GM12875 (cell line): ENCODE measurements at regions not wholly inside any gene's neighbourhood (a gene's known extent, or its start where the extent isn't known, plus 50 kb on each side); places are given as distances from the start of the nearest gene placed in this dataset.

Source experiments
- H3K4me3 ChIP-seq: one replicate; pipeline ENCODE4 v1.5.1; 2011; ENCODE audit warnings: low read depth, low read length, control low read depth
- TF ChIP-seq, protein P1 (sequence below): IDR thresholded peaks from 2 replicates; pipeline ENCODE4 v1.5.1; 2011; ENCODE audit warnings: low read depth, mild to moderate bottlenecking, control low read depth, inconsistent platforms, low read length, moderate library complexity, borderline replicate concordance; ENCODE audit not compliant: insufficient read depth

GRCh38 chr4:137193564-137193963 lies 338.7 kb downstream of the PCDH18 start:
- H3K4me3 ChIP-seq, result no peak overlapping the region
- TF ChIP-seq, protein P1, sequence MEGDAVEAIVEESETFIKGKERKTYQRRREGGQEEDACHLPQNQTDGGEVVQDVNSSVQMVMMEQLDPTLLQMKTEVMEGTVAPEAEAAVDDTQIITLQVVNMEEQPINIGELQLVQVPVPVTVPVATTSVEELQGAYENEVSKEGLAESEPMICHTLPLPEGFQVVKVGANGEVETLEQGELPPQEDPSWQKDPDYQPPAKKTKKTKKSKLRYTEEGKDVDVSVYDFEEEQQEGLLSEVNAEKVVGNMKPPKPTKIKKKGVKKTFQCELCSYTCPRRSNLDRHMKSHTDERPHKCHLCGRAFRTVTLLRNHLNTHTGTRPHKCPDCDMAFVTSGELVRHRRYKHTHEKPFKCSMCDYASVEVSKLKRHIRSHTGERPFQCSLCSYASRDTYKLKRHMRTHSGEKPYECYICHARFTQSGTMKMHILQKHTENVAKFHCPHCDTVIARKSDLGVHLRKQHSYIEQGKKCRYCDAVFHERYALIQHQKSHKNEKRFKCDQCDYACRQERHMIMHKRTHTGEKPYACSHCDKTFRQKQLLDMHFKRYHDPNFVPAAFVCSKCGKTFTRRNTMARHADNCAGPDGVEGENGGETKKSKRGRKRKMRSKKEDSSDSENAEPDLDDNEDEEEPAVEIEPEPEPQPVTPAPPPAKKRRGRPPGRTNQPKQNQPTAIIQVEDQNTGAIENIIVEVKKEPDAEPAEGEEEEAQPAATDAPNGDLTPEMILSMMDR, result no peak

DNA sequence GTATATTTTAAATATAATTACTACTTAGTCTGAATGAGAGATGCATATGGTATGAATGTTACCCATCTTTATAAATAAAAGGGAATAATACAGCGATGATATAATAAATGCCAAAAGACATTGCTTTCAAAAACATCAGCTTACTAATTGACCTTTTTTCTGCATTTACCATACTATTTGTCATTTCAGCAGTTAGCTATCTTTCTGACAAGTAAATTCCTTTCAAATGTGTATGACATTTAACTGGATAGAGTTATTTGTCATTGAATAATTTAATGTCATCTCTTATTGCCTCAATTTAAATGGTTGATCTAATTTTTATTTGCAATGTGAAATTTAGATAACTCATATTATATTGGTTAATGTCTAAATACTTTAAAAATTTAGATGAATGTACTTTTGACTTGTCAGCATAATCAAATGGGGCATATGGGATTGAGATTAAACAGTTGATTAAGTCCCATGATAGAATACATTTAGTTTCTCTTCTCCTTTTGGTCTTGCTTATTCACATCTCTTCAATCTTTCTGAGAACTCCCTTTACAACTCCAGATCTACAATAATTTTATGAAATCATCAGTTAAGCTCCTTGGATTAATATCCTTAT lies 350.9 kb downstream of the PCDH18 start:
- TF ChIP-seq, protein P1, result no peak
- H3K4me3 ChIP-seq, result no peak overlapping the region

GRCh38 chr4:137180349-137180748 lies 351.9 kb downstream of the PCDH18 start:
- TF ChIP-seq, protein P1, result no peak
- no peak overlapping the region for H3K4me3 ChIP-seq

- TF ChIP-seq, protein P1, result no peak
Observed at GRCh38 chr4:137156807-137157206, 375.5 kb downstream of the PCDH18 start.

DNA sequence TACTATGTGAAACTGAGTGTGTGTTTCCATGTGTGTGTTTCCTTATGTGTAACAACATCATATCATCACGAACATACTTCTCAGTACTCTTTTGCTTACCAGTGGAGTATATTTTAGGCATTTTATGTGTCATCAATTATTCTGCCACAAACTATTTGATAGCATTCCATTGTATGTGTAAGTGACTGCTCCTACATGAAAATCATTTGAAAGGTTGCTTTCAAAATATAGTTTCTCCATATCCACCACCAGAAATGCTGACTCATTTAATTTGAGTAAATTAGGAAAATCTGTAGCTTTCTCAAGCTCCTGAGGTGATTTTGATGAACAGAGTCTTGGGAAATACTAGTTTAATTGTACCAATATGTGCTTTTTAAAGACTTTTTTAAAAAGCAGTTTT lies 376.2 kb downstream of the PCDH18 start:
- H3K4me3 ChIP-seq, result no peak overlapping the region
- TF ChIP-seq, protein P1, result no peak

More at GRCh38 chr4:137156807-137157206, 375.5 kb downstream of the PCDH18 start:
- H3K4me3 ChIP-seq, result no peak overlapping the region

GRCh38 chr4:137131201-137131600 lies 401.1 kb downstream of the PCDH18 start:
- TF ChIP-seq, protein P1, result no peak
- no peak overlapping the region for H3K4me3 ChIP-seq

DNA sequence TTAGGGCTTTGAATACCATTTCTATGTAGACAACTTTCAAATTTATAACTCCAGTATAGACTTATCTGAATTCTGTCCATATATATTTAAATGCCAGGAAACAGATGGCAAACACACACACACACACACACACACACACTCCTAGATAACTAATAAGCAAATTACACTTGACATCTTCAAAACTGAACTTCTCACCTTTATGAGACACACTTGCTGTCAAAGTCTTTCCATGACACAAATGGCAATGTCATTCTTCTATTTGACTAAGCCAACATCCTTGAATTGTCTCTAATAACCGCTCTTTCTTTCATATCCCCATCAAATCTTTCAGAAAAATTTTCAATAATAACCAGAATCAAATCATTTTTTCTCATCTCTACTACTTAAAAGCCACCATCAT lies 402.4 kb downstream of the PCDH18 start:
- TF ChIP-seq, protein P1, result no peak
- H3K4me3 ChIP-seq, result no peak overlapping the region
